HCT116 (cell line): ENCODE measurements at regions not wholly inside any gene's neighbourhood (a gene's known extent, or its start where the extent isn't known, plus 50 kb on each side); places are given as distances from the start of the nearest gene placed in this dataset.

Experiments used
- ATAC-seq: fragments of 200-7000 bp; cut with Tn5 transposase; 2 replicates; pipeline ENCODE4 v1.9.1; 2020; ENCODE audit warnings: mild to moderate bottlenecking, moderate library complexity
- BruUV-seq: library from RNA; stranded (reverse); fragments of 400-500 nt; replicated peaks from 2 replicates; lab custom pipeline; 2021; lab: Mats Ljungman, UMichigan
- CTCF ChIA-PET: fragments of 300-600 bp; sonication (Branson Sonifier 250); formaldehyde crosslinking; loops from one replicate; lab custom pipeline; 2021; ENCODE audit warnings: antibody characterized with exemption; lab: Charles Lee
- POLR2A ChIA-PET: fragments of 300-600, 350-600 bp; sonication (Branson Sonifier 250); formaldehyde crosslinking; loops from one replicate; lab custom pipeline; 2021; ENCODE audit warnings: antibody characterized with exemption; lab: Charles Lee
- RAD21 ChIA-PET, 2 experiments: fragments of 300-600 bp; sonication (Branson Sonifier 250); formaldehyde crosslinking; loops; one replicate each; lab custom pipeline; 2023; ENCODE audit warnings: low total read pairs in 2 of 2; ENCODE audit not compliant: uncharacterized antibody in 2 of 2, unreplicated experiment in 2 of 2, low non-redundant PET in 1 of 2; lab: Charles Lee
- DNase-seq: peaks from one replicate; pipeline ENCODE4 v3.0.0-alpha.2; 2010; ENCODE audit warnings: low read depth, low spot score
- H2AFZ ChIP-seq: fragments of 200-600 bp; shearing (Covaris generic), sonication (generic); 2 replicates; pipeline ENCODE4 v1.6.1; 2017; ENCODE audit warnings: low read depth, mixed run types, mixed read lengths, antibody characterized with exemption, low read length; ENCODE audit not compliant: poor library complexity, severe bottlenecking
- H3K27ac ChIP-seq: 2 replicates; pipeline ENCODE4 v1.5.1; 2012; ENCODE audit warnings: low read depth, low read length
- H3K27me3 ChIP-seq: fragments of 200-600 bp; sonication (generic); 2 replicates; pipeline ENCODE4 v1.6.1; 2016; ENCODE audit warnings: mixed run types, low read length, mixed read lengths; ENCODE audit not compliant: insufficient read depth
- H3K36me3 ChIP-seq, 2 experiments: fragments of 200-500 bp in 1 of 2; fragments of 200-600 bp in 1 of 2; sonication (Bioruptor generic) in 1 of 2; sonication (generic) in 1 of 2; 2 replicates each; pipeline versions ENCODE4 v1.5.1 to v1.6.1; 2014 to 2016; ENCODE audit warnings: low read length in 2 of 2, inconsistent platforms in 1 of 2, mixed read lengths in 1 of 2, mixed run types in 1 of 2; ENCODE audit not compliant: insufficient read depth in 2 of 2, control insufficient read depth in 1 of 2
- H3K4me1 ChIP-seq, 2 experiments: fragments of 200-600 bp in 1 of 2; sonication (generic) in 1 of 2; 2 replicates each; pipeline versions ENCODE4 v1.5.1 to v1.6.1; 2012 to 2017; ENCODE audit warnings: low read length in 2 of 2, inconsistent platforms in 1 of 2, mild to moderate bottlenecking in 1 of 2, mixed read lengths in 1 of 2, mixed run types in 1 of 2, moderate library complexity in 1 of 2; ENCODE audit not compliant: insufficient read depth in 2 of 2, control insufficient read depth in 1 of 2
- H3K4me2 ChIP-seq: fragments of 200-600 bp; sonication (generic); 2 replicates; pipeline ENCODE4 v1.6.1; 2017; ENCODE audit warnings: mixed run types, low read length, mixed read lengths
- H3K4me3 ChIP-seq, 2 experiments: fragments of 200-600 bp in 1 of 2; sonication (generic) in 1 of 2; replicated peaks in 1 of 2; 2 replicates each; pipeline ENCODE4 v1.5.1; 2011 to 2016; ENCODE audit warnings: low read length in 2 of 2, control low read depth in 1 of 2, low read depth in 1 of 2, mild to moderate bottlenecking in 1 of 2, mixed read lengths in 1 of 2, mixed run types in 1 of 2
- H3K79me2 ChIP-seq: fragments of 200-600 bp; sonication (generic); 2 replicates; pipeline ENCODE4 v1.6.1; 2017; ENCODE audit warnings: mild to moderate bottlenecking, mixed run types, low read length, moderate library complexity, mixed read lengths; ENCODE audit not compliant: insufficient read depth
- H3K9ac ChIP-seq: fragments of 200-600 bp; sonication (generic); 2 replicates; pipeline ENCODE4 v1.6.1; 2016; ENCODE audit warnings: low read length, mixed read lengths
- H3K9me2 ChIP-seq: fragments of 200-600 bp; sonication (generic), shearing (Covaris generic); 2 replicates; pipeline ENCODE4 v1.6.1; 2017; ENCODE audit warnings: mixed run types, mild to moderate bottlenecking, moderate library complexity; ENCODE audit not compliant: insufficient read depth
- H3K9me3 ChIP-seq, 2 experiments: fragments of 200-500 bp in 1 of 2; fragments of 200-600 bp in 1 of 2; sonication (Bioruptor generic) in 1 of 2; sonication (generic) in 1 of 2; 2 replicates each; pipeline ENCODE4 v1.6.1; 2014 to 2017; ENCODE audit warnings: low read length in 2 of 2, mixed read lengths in 2 of 2, inconsistent platforms in 1 of 2, low read depth in 1 of 2, mild to moderate bottlenecking in 1 of 2, mixed run types in 1 of 2, moderate library complexity in 1 of 2; ENCODE audit not compliant: control insufficient read depth in 1 of 2, insufficient read depth in 1 of 2
- H4K20me1 ChIP-seq: fragments of 200-600 bp; sonication (generic), shearing (Covaris generic); 2 replicates; pipeline ENCODE4 v1.6.1; 2017; ENCODE audit warnings: mixed run types, mild to moderate bottlenecking, moderate library complexity; ENCODE audit not compliant: insufficient read depth
- ATF3 ChIP-seq: IDR thresholded peaks from 2 replicates; pipeline ENCODE4 v1.6.1; 2012
- CBX3 ChIP-seq: IDR thresholded peaks from 2 replicates; pipeline ENCODE4 v1.6.1; 2012; ENCODE audit warnings: low read depth
- CEBPB ChIP-seq: IDR thresholded peaks from 2 replicates; pipeline ENCODE4 v1.6.1; 2012; ENCODE audit warnings: low read depth
- CTCF ChIP-seq, 3 experiments: fragments of 200-600 bp in 1 of 3; sonication (generic) in 1 of 3; IDR thresholded peaks in 2 of 3; conservative IDR thresholded peaks in 1 of 3; 2 replicates each; pipeline ENCODE4 v1.5.1; 2012 to 2017; ENCODE audit warnings: low read depth in 2 of 3, low read length in 2 of 3, antibody characterized with exemption in 1 of 3, borderline replicate concordance in 1 of 3, control low read depth in 1 of 3, mild to moderate bottlenecking in 1 of 3, mixed read lengths in 1 of 3, mixed run types in 1 of 3, moderate library complexity in 1 of 3; ENCODE audit not compliant: insufficient read depth in 1 of 3
- EGR1 ChIP-seq: IDR thresholded peaks from 2 replicates; pipeline ENCODE4 v1.6.1; 2012; ENCODE audit warnings: low read depth
- ELF1 ChIP-seq: IDR thresholded peaks from 2 replicates; pipeline ENCODE4 v1.6.1; 2012; ENCODE audit warnings: low read depth, borderline replicate concordance
- EZH2phosphoT487 ChIP-seq: fragments of 200-600 bp; IDR thresholded peaks from 2 replicates; pipeline ENCODE4 v1.6.1; 2018; ENCODE audit warnings: antibody characterized with exemption, borderline replicate concordance
- FOSL1 ChIP-seq: IDR thresholded peaks from 2 replicates; pipeline ENCODE4 v1.6.1; 2012; ENCODE audit warnings: low read depth
- JUND ChIP-seq: IDR thresholded peaks from 2 replicates; pipeline ENCODE4 v1.6.1; 2012
- POLR2A ChIP-seq: IDR thresholded peaks from 2 replicates; pipeline ENCODE4 v1.7.0; 2011; ENCODE audit warnings: borderline replicate concordance; ENCODE audit not compliant: insufficient read depth, insufficient read length; ENCODE audit errors: extremely low read depth
- POLR2AphosphoS5 ChIP-seq: IDR thresholded peaks from 2 replicates; pipeline ENCODE4 v1.6.1; 2011; ENCODE audit warnings: mild to moderate bottlenecking, low read depth, low read length, moderate library complexity
- RAD21 ChIP-seq: IDR thresholded peaks from 2 replicates; pipeline ENCODE4 v1.6.1; 2012; ENCODE audit warnings: low read depth, mild to moderate bottlenecking
- SIN3A ChIP-seq: IDR thresholded peaks from 2 replicates; pipeline ENCODE4 v1.6.1; 2012; ENCODE audit warnings: low read depth
- SP1 ChIP-seq: IDR thresholded peaks from 2 replicates; pipeline ENCODE4 v1.6.1; 2012; ENCODE audit warnings: low read depth
- TCF7L2 ChIP-seq: IDR thresholded peaks from 2 replicates; pipeline ENCODE4 v1.7.0; 2011; ENCODE audit warnings: borderline replicate concordance, inconsistent platforms; ENCODE audit not compliant: insufficient read depth, insufficient read length; ENCODE audit errors: extremely low read depth
- YY1 ChIP-seq: IDR thresholded peaks from 2 replicates; pipeline ENCODE4 v1.6.1; 2011; ENCODE audit warnings: low read length, low read depth, moderate library complexity, mild to moderate bottlenecking; ENCODE audit not compliant: insufficient replicate concordance; ENCODE audit errors: extremely low read depth
- ZFX ChIP-seq: fragments of 450-650 bp; IDR thresholded peaks from 2 replicates; pipeline ENCODE4 v1.6.1; 2017
- ZNF274 ChIP-seq: fragments of 200-500 bp; sonication (Bioruptor generic); IDR thresholded peaks from 2 replicates; pipeline ENCODE4 v1.6.1; 2014; ENCODE audit warnings: mild to moderate bottlenecking, low read depth, low read length, inconsistent platforms
- intact Hi-C: fragments of 100-400 bp; cut with micrococcal nuclease; formaldehyde crosslinking; loops from 2 replicates; pipeline ENCODE4 v1.10.0; 2022
- TF ChIP-seq, protein P1 (sequence below): IDR thresholded peaks from 2 replicates; pipeline ENCODE4 v1.6.1; 2012; ENCODE audit warnings: low read depth
- TF ChIP-seq, protein P2 (sequence below): IDR thresholded peaks from 2 replicates; pipeline ENCODE4 v1.6.1; 2012

DNA sequence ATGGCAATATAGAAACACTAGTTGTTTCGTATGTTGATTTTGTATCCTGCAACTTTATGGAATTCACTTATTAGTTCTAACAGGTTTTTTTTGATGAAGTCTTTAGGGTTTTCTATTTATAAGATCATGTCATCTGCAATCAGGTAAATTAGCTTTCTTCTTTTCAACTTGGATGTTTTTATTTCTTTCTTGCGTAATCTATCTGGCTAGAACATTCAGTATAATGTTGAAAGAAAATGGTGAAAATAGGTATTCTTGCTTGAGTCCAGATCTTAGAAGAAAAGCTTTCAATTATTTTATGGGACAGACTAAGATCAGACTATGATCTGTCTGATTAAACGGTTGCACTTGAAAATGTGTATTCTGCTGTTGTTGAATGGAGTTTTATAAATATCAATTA, 820.8 kb upstream of the ADGRB3 start (continued):
- no peak for TF ChIP-seq RAD21
- no peak for TF ChIP-seq POLR2A
- TF ChIP-seq, all 23 proteins: peak for 0

DNA sequence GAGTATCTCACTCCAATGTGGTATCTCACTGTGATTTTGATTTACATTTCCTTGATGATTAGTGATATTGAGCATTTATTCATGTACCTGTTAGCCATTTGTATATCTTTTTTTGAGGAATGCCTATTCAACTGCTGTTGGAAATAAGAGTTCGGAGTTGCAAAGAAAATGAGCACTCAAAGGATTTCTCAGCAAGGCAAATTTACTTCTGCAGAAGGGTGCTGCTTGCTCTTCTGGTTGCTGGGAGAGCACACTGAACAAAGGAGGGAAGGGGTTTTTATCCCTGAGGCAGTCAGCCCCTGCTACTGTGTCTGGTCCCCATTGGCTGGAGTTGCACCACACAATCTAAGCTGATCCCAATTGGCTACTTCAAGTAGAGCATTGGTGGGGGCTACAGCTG, 822.4 kb upstream of the ADGRB3 start:
- TF ChIP-seq JUND (no peak), POLR2AphosphoS5 (no peak), CBX3 (no peak), FOSL1 (no peak), ELF1 (no peak), YY1 (no peak), ZNF274 (no peak), EGR1 (no peak), CEBPB (no peak), SP1 (no peak), SIN3A (no peak), ZFX (no peak), TCF7L2 (no peak), ATF3 (no peak), CTCF (IDR thresholded peaks at IDR 0.05 in 2 of 3, conservative IDR thresholded peaks at IDR 0.05 in 1 of 3; ENCODE audit: borderline replicate concordance in 1 of 3, insufficient read depth in 1 of 3, low read depth in 2 of 3, low read length in 2 of 3) (no peak), EZH2phosphoT487 (no peak), POLR2A (no peak)
- TF ChIP-seq, protein P1, sequence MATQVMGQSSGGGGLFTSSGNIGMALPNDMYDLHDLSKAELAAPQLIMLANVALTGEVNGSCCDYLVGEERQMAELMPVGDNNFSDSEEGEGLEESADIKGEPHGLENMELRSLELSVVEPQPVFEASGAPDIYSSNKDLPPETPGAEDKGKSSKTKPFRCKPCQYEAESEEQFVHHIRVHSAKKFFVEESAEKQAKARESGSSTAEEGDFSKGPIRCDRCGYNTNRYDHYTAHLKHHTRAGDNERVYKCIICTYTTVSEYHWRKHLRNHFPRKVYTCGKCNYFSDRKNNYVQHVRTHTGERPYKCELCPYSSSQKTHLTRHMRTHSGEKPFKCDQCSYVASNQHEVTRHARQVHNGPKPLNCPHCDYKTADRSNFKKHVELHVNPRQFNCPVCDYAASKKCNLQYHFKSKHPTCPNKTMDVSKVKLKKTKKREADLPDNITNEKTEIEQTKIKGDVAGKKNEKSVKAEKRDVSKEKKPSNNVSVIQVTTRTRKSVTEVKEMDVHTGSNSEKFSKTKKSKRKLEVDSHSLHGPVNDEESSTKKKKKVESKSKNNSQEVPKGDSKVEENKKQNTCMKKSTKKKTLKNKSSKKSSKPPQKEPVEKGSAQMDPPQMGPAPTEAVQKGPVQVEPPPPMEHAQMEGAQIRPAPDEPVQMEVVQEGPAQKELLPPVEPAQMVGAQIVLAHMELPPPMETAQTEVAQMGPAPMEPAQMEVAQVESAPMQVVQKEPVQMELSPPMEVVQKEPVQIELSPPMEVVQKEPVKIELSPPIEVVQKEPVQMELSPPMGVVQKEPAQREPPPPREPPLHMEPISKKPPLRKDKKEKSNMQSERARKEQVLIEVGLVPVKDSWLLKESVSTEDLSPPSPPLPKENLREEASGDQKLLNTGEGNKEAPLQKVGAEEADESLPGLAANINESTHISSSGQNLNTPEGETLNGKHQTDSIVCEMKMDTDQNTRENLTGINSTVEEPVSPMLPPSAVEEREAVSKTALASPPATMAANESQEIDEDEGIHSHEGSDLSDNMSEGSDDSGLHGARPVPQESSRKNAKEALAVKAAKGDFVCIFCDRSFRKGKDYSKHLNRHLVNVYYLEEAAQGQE: no peak
- TF ChIP-seq, protein P2, sequence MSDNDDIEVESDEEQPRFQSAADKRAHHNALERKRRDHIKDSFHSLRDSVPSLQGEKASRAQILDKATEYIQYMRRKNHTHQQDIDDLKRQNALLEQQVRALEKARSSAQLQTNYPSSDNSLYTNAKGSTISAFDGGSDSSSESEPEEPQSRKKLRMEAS: no peak
- H2AFZ ChIP-seq: no peak overlapping the region
- H3K79me2 ChIP-seq: no peaks in the 10 kb centered on the region
- intact Hi-C loops: no loop called here
- H3K4me1 ChIP-seq: no peaks in the 10 kb centered on the region
- RAD21 ChIA-PET: no interaction called here
- H3K9me2 ChIP-seq: no peaks in the 10 kb centered on the region
- POLR2A ChIA-PET: no interaction called here
- DNase-seq (no peak), ATAC-seq (no peak)
- H3K4me2 ChIP-seq: no peak overlapping the region
- no peak overlapping the region for H3K9ac ChIP-seq
- no peak overlapping the region for H3K27ac ChIP-seq
- BruUV-seq: no TSS peak
- peaks cover 7 to 18% of the 10 kb centered on the region in 2 experiments; a peak in 2 of 4 replicates for H3K9me3 ChIP-seq
- CTCF ChIA-PET: no interaction called here
- no peaks in the 10 kb centered on the region for H4K20me1 ChIP-seq
- H3K27me3 ChIP-seq: no peaks in the 10 kb centered on the region
- no peaks in the 10 kb centered on the region for H3K36me3 ChIP-seq
- H3K4me3 ChIP-seq: no peak overlapping the region
